Keratinocyte (primary cell): ENCODE measurements at regions not wholly inside any gene's neighbourhood (a gene's known extent, or its start where the extent isn't known, plus 50 kb on each side); places are given as distances from the start of the nearest gene placed in this dataset.

Experiments used
- DNase-seq: peaks from one replicate; pipeline ENCODE4 v3.0.0-alpha.2; 2011; ENCODE audit warnings: low read depth, missing footprints, low spot score
- FAIRE-seq: peaks from 2 replicates; lab custom pipeline; 2011; peaks lifted over from hg19 to GRCh38; lab: Jason Lieb, UNC
- H2AFZ ChIP-seq: 2 replicates; pipeline ENCODE4 v1.6.0; 2012; ENCODE audit warnings: low read length, control low read depth, inconsistent platforms; ENCODE audit not compliant: control insufficient read depth
- H3K27ac ChIP-seq: 2 replicates; pipeline ENCODE4 v1.5.1; 2011; ENCODE audit warnings: low read length; ENCODE audit not compliant: control insufficient read depth, insufficient read depth
- H3K27me3 ChIP-seq: 3 replicates; pipeline ENCODE4 v1.6.0; 2011; ENCODE audit warnings: low read length; ENCODE audit not compliant: control insufficient read depth, insufficient read depth; ENCODE audit errors: extremely low read depth
- H3K36me3 ChIP-seq, 2 experiments: 2 replicates in 1 of 2; 3 replicates in 1 of 2; pipeline ENCODE4 v1.5.1; 2011; ENCODE audit warnings: low read length in 2 of 2, mild to moderate bottlenecking in 1 of 2; ENCODE audit not compliant: control insufficient read depth in 2 of 2, insufficient read depth in 2 of 2; ENCODE audit errors: extremely low read depth in 1 of 2
- H3K4me1 ChIP-seq: 3 replicates; pipeline ENCODE4 v1.5.1; 2011; ENCODE audit warnings: low read length; ENCODE audit not compliant: control insufficient read depth, insufficient read depth; ENCODE audit errors: extremely low read depth
- H3K4me2 ChIP-seq: 3 replicates; pipeline ENCODE4 v1.6.0; 2011; ENCODE audit warnings: low read depth, low read length; ENCODE audit not compliant: control insufficient read depth, insufficient read depth; ENCODE audit errors: extremely low read depth
- H3K4me3 ChIP-seq, 3 experiments: fragments of 200-600 bp in 1 of 3; sonication (generic) in 1 of 3; 2 replicates in 2 of 3; 3 replicates in 1 of 3; pipeline ENCODE4 v1.5.1; 2011 to 2016; ENCODE audit warnings: low read length in 3 of 3, mild to moderate bottlenecking in 3 of 3, control low read depth in 2 of 3, inconsistent platforms in 1 of 3, low read depth in 1 of 3, mixed read lengths in 1 of 3, mixed run types in 1 of 3, moderate library complexity in 1 of 3; ENCODE audit not compliant: control insufficient read depth in 2 of 3, insufficient read depth in 2 of 3; ENCODE audit errors: extremely low read depth in 1 of 3
- H3K79me2 ChIP-seq: 2 replicates; pipeline ENCODE4 v1.6.0; 2012; ENCODE audit warnings: low read length; ENCODE audit not compliant: control insufficient read depth, insufficient read depth
- H3K9ac ChIP-seq: 3 replicates; pipeline ENCODE4 v1.6.0; 2011; ENCODE audit warnings: low read length; ENCODE audit not compliant: control insufficient read depth, insufficient read depth; ENCODE audit errors: extremely low read depth
- H3K9me1 ChIP-seq: 3 replicates; pipeline ENCODE4 v1.6.0; 2011; ENCODE audit warnings: low read length; ENCODE audit not compliant: control insufficient read depth, insufficient read depth; ENCODE audit errors: extremely low read depth
- H3K9me3 ChIP-seq: 2 replicates; pipeline ENCODE4 v1.5.1; 2012; ENCODE audit warnings: low read depth, low read length; ENCODE audit not compliant: control insufficient read depth
- H4K20me1 ChIP-seq: 3 replicates; pipeline ENCODE4 v1.6.0; 2011; ENCODE audit warnings: low read length; ENCODE audit not compliant: control insufficient read depth, insufficient read depth; ENCODE audit errors: extremely low read depth
- CTCF ChIP-seq, 3 experiments: IDR thresholded peaks in 1 of 3; conservative IDR thresholded peaks in 1 of 3; optimal IDR thresholded peaks in 1 of 3; 2 replicates in 2 of 3; 3 replicates in 1 of 3; pipeline versions ENCODE3 to v1.5.1; 2011; ENCODE audit warnings: low read length in 3 of 3, mild to moderate bottlenecking in 3 of 3, moderate library complexity in 2 of 3, control low read depth in 1 of 3, inconsistent platforms in 1 of 3; ENCODE audit not compliant: insufficient read depth in 2 of 3; ENCODE audit errors: extremely low read depth in 1 of 3
- EZH2 ChIP-seq: IDR thresholded peaks from one replicate; pipeline ENCODE4 v1.6.1; 2012; ENCODE audit warnings: inconsistent platforms, mild to moderate bottlenecking, low read length, moderate library complexity
- dilution Hi-C: fragments of 300-500 bp; cut with MboI; formaldehyde crosslinking; loops from one replicate; pipeline ENCODE4 v1.7.0; 2020; ENCODE audit warnings: low sequenced_read_pairs; ENCODE audit not compliant: extremely low pct_ligation_motif_present

DNA sequence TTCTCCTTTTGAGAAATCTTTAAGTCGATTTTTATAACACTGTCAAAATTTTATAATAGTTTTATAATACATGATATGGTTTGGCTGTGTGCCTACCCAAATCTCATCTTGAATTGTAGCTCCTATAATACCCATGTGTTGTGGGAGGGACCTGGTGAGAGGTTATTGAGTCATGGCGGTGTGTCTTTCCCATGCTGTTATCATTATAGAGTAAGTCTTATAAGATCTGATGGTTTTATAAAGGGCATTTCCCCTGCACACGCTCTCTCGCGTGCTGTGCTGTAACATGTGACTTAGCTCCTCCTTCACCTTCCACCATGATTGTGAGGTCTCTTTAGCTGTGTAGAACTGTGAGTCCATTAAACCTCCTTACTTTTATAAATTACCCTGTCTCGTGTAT is 364.0 kb upstream of the SPANXN4 start:
- no peaks in the 10 kb centered on the region for H3K36me3 ChIP-seq
- no peak overlapping the region for H3K4me3 ChIP-seq
- H4K20me1 ChIP-seq: no peaks in the 10 kb centered on the region
- H3K9ac ChIP-seq: no peak overlapping the region
- H2AFZ ChIP-seq: no peak overlapping the region
- no peak overlapping the region for H3K4me2 ChIP-seq
- dilution Hi-C loops: no loop called here
- no peaks in the 10 kb centered on the region for H3K27me3 ChIP-seq
- no peaks in the 10 kb centered on the region for H3K9me1 ChIP-seq
- DNase-seq: no peak
- no peak overlapping the region for H3K27ac ChIP-seq
- H3K79me2 ChIP-seq: no peaks in the 10 kb centered on the region
- no peaks in the 10 kb centered on the region for H3K9me3 ChIP-seq
- TF ChIP-seq CTCF (optimal IDR thresholded peaks at IDR 0.05 in 1 of 3, IDR thresholded peaks at IDR 0.05 in 1 of 3, conservative IDR thresholded peaks at IDR 0.05 in 1 of 3; ENCODE audit: extremely low read depth in 1 of 3, insufficient read depth in 2 of 3, low read length in 3 of 3) (no peak), EZH2 (no peak)
- FAIRE-seq: no peak
- no peaks in the 10 kb centered on the region for H3K4me1 ChIP-seq

GRCh38 chrX:142655507-142655906 is 370.2 kb upstream of the SPANXN4 start:
- Histone ChIP-seq H3K4me2 (no peak overlapping the region), H3K9ac (no peak overlapping the region), H3K36me3 (no peaks in the 10 kb centered on the region), H3K9me1 (no peaks in the 10 kb centered on the region), H3K4me1 (no peaks in the 10 kb centered on the region), H3K4me3 (no peak overlapping the region), H3K9me3 (no peaks in the 10 kb centered on the region), H4K20me1 (no peaks in the 10 kb centered on the region), H3K27ac (no peak overlapping the region), H3K27me3 (no peaks in the 10 kb centered on the region), H2AFZ (no peak overlapping the region), H3K79me2 (no peaks in the 10 kb centered on the region)
- dilution Hi-C loops: no loop called here
- no peak for FAIRE-seq
- TF ChIP-seq CTCF (optimal IDR thresholded peaks at IDR 0.05 in 1 of 3, IDR thresholded peaks at IDR 0.05 in 1 of 3, conservative IDR thresholded peaks at IDR 0.05 in 1 of 3; ENCODE audit: extremely low read depth in 1 of 3, insufficient read depth in 2 of 3, low read length in 3 of 3): no peak
- no peak for TF ChIP-seq EZH2
- no peak for DNase-seq
